ENCODE measurements at regions not wholly inside any gene's neighbourhood (a gene's known extent, or its start where the extent isn't known, plus 50 kb on each side); places are given as distances from the start of the nearest gene placed in this dataset.
"Not testable (repeated sequence)": the region's sequence is repeated elsewhere in the genome, so short reads cannot be mapped to it uniquely, and the experiment has no call there.

DNA sequence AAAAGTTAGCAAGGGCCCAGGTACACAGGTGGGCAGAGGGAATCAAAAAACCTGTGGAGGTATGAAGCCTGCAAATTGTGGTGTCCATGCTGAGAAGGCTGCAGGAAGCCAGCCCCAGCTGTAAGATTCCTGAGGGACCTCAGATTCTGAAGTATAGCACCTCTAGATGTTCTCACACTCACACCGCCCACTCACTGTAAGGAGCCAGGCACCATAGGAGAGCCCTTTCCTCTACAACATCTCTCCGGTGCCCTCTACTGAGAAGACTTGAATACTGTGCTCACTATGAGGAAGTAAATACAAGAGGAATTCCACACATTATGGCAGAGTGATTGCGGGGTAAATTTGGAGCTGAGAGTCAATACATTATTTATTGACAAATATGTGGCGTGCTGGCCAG is 68.9 kb upstream of the RUBCNL start:
- intact Hi-C loops (cut with micrococcal nuclease); CTCF ChIA-PET: not testable (repeated sequence)
- TF ChIP-seq EGR1 (IDR thresholded peaks at IDR 0.05; ENCODE audit: low read depth), result peak; percentile 74
- TF ChIP-seq, protein P1, sequence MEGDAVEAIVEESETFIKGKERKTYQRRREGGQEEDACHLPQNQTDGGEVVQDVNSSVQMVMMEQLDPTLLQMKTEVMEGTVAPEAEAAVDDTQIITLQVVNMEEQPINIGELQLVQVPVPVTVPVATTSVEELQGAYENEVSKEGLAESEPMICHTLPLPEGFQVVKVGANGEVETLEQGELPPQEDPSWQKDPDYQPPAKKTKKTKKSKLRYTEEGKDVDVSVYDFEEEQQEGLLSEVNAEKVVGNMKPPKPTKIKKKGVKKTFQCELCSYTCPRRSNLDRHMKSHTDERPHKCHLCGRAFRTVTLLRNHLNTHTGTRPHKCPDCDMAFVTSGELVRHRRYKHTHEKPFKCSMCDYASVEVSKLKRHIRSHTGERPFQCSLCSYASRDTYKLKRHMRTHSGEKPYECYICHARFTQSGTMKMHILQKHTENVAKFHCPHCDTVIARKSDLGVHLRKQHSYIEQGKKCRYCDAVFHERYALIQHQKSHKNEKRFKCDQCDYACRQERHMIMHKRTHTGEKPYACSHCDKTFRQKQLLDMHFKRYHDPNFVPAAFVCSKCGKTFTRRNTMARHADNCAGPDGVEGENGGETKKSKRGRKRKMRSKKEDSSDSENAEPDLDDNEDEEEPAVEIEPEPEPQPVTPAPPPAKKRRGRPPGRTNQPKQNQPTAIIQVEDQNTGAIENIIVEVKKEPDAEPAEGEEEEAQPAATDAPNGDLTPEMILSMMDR (IDR thresholded peaks at IDR 0.05 in 2 of 3, conservative IDR thresholded peaks at IDR 0.05 in 1 of 3; ENCODE audit: borderline replicate concordance in 1 of 3, insufficient read depth in 1 of 3, low read depth in 2 of 3, low read length in 2 of 3), result peak; percentile 22 to 38 (median 33); a peak in 3 of 6 replicates
- peak; percentile 52 for TF ChIP-seq RAD21 (IDR thresholded peaks at IDR 0.05; ENCODE audit: low read depth)
- TF ChIP-seq CBX3 (IDR thresholded peaks at IDR 0.05; ENCODE audit: low read depth), result 0 out of 2 replicates have a peak, but pooled peaks have one; percentile 15

DNA sequence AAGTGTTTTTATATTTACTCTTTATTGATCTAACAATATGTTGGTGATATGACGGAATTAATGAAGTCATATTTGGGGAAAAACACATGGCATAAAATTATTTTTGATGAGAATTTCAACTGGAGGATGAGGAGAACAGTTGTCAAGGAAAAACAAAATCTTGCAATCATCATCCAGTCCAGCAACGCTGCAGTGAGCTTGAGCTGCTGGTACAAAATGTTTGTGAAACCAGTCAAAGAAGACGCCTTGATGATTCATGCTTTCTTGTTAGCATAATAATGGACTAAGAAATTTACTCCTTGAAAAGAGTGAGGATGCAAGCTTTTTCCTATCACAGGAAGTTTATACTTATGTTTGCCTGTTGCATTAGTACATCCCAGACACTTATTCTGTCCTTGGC is 64.1 kb upstream of the RUBCNL start:
- H3K36me3 ChIP-seq (ENCODE audit: control insufficient read depth in 1 of 2, insufficient read depth in 2 of 2, low read length in 2 of 2); H3K4me1 ChIP-seq (ENCODE audit: control insufficient read depth in 1 of 2, insufficient read depth in 2 of 2, low read length in 2 of 2); H4K20me1 ChIP-seq (ENCODE audit: insufficient read depth); H3K9me3 ChIP-seq (ENCODE audit: control insufficient read depth in 1 of 2, insufficient read depth in 1 of 2, low read depth in 1 of 2, low read length in 2 of 2); POLR2A ChIA-PET; DNase-seq (ENCODE audit: low read depth, low spot score); H3K4me2 ChIP-seq (ENCODE audit: low read length); H2AFZ ChIP-seq (ENCODE audit: low read depth, low read length, poor library complexity, severe bottlenecking); ATAC-seq; H3K27me3 ChIP-seq (ENCODE audit: insufficient read depth, low read length); RAD21 ChIA-PET (ENCODE audit: low non-redundant PET in 1 of 2, low total read pairs in 2 of 2, uncharacterized antibody in 2 of 2, unreplicated experiment in 2 of 2); H3K4me3 ChIP-seq (replicated peaks in 1 of 2; ENCODE audit: low read depth in 1 of 2, low read length in 2 of 2); H3K9me2 ChIP-seq (ENCODE audit: insufficient read depth); CTCF ChIA-PET; intact Hi-C loops (cut with micrococcal nuclease); BruUV-seq (replicated peaks); H3K79me2 ChIP-seq (ENCODE audit: insufficient read depth, low read length); H3K27ac ChIP-seq (ENCODE audit: low read depth, low read length); H3K9ac ChIP-seq (ENCODE audit: low read length): not testable (repeated sequence)

More for the DNA sequence above, 68.9 kb upstream of the RUBCNL start:
- RAD21 ChIA-PET (ENCODE audit: low non-redundant PET in 1 of 2, low total read pairs in 2 of 2, uncharacterized antibody in 2 of 2, unreplicated experiment in 2 of 2); H3K36me3 ChIP-seq (ENCODE audit: control insufficient read depth in 1 of 2, insufficient read depth in 2 of 2, low read length in 2 of 2); H3K9me3 ChIP-seq (ENCODE audit: control insufficient read depth in 1 of 2, insufficient read depth in 1 of 2, low read depth in 1 of 2, low read length in 2 of 2); POLR2A ChIA-PET; H3K79me2 ChIP-seq (ENCODE audit: insufficient read depth, low read length); H3K9me2 ChIP-seq (ENCODE audit: insufficient read depth); H3K27ac ChIP-seq (ENCODE audit: low read depth, low read length); H4K20me1 ChIP-seq (ENCODE audit: insufficient read depth); BruUV-seq (replicated peaks); H3K27me3 ChIP-seq (ENCODE audit: insufficient read depth, low read length); H3K4me1 ChIP-seq (ENCODE audit: control insufficient read depth in 1 of 2, insufficient read depth in 2 of 2, low read length in 2 of 2); H3K9ac ChIP-seq (ENCODE audit: low read length); H3K4me3 ChIP-seq (replicated peaks in 1 of 2; ENCODE audit: low read depth in 1 of 2, low read length in 2 of 2): not testable (repeated sequence)
- DNase-seq (ENCODE audit: low read depth, low spot score) (peak; percentile 29), ATAC-seq (peak; percentile 100)
- peak overlapping the region; percentile 46 for H2AFZ ChIP-seq (ENCODE audit: low read depth, low read length, poor library complexity, severe bottlenecking)
- peak overlapping the region; percentile 27; the same call in 1 of the 2 replicates for H3K4me2 ChIP-seq (ENCODE audit: low read length)

DNA sequence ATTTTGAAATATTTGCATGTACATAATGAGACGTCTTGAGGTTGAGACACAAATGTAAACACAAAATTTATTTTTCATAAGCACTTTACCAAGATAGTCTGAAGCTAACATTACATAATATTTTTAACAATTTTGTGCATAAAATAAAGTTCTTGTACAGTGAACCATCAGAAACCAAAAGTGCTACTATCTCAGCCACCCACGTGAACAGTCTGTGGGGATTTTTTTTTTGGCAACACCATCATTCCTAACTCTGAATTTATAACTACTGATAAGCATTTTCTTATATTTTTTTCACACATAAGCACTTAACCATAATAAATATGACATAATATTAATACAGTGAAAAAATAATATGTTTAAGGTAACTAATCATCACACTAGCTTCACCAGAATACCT is 62.9 kb upstream of the RUBCNL start:
- BruUV-seq (replicated peaks); intact Hi-C loops (cut with micrococcal nuclease); H3K9me2 ChIP-seq (ENCODE audit: insufficient read depth); H3K9ac ChIP-seq (ENCODE audit: low read length); H3K27ac ChIP-seq (ENCODE audit: low read depth, low read length); CTCF ChIA-PET; POLR2A ChIA-PET; H3K79me2 ChIP-seq (ENCODE audit: insufficient read depth, low read length); H3K9me3 ChIP-seq (ENCODE audit: control insufficient read depth in 1 of 2, insufficient read depth in 1 of 2, low read depth in 1 of 2, low read length in 2 of 2); ATAC-seq; H3K4me1 ChIP-seq (ENCODE audit: control insufficient read depth in 1 of 2, insufficient read depth in 2 of 2, low read length in 2 of 2); RAD21 ChIA-PET (ENCODE audit: low non-redundant PET in 1 of 2, low total read pairs in 2 of 2, uncharacterized antibody in 2 of 2, unreplicated experiment in 2 of 2); H3K4me2 ChIP-seq (ENCODE audit: low read length); H2AFZ ChIP-seq (ENCODE audit: low read depth, low read length, poor library complexity, severe bottlenecking); H3K4me3 ChIP-seq (replicated peaks in 1 of 2; ENCODE audit: low read depth in 1 of 2, low read length in 2 of 2); H4K20me1 ChIP-seq (ENCODE audit: insufficient read depth); H3K27me3 ChIP-seq (ENCODE audit: insufficient read depth, low read length); H3K36me3 ChIP-seq (ENCODE audit: control insufficient read depth in 1 of 2, insufficient read depth in 2 of 2, low read length in 2 of 2); DNase-seq (ENCODE audit: low read depth, low spot score): not testable (repeated sequence)

DNA sequence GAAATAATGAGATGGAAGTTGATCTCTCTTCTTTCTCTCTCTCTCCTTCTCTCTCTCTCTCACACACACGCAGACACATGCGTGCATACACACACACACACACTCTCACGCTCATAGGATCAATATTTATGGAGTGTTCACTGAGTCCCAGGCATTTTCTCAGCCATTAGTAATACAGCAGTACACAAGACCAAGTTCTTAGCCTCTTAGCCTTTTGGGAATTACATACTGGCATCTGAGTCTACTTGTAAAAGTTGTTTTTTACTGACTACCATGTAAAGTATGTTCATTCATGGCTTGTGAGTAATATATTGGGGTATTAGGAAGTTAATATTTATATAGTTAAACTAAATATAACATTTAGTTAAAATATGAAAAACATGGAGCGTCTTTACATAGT is 61.1 kb upstream of the RUBCNL start:
- H3K4me1 ChIP-seq (ENCODE audit: control insufficient read depth in 1 of 2, insufficient read depth in 2 of 2, low read length in 2 of 2); H3K9ac ChIP-seq (ENCODE audit: low read length); H3K9me3 ChIP-seq (ENCODE audit: control insufficient read depth in 1 of 2, insufficient read depth in 1 of 2, low read depth in 1 of 2, low read length in 2 of 2); intact Hi-C loops (cut with micrococcal nuclease); H3K27ac ChIP-seq (ENCODE audit: low read depth, low read length); H3K4me3 ChIP-seq (replicated peaks in 1 of 2; ENCODE audit: low read depth in 1 of 2, low read length in 2 of 2); H3K4me2 ChIP-seq (ENCODE audit: low read length); POLR2A ChIA-PET; H3K79me2 ChIP-seq (ENCODE audit: insufficient read depth, low read length); ATAC-seq; H3K36me3 ChIP-seq (ENCODE audit: control insufficient read depth in 1 of 2, insufficient read depth in 2 of 2, low read length in 2 of 2); H2AFZ ChIP-seq (ENCODE audit: low read depth, low read length, poor library complexity, severe bottlenecking); RAD21 ChIA-PET (ENCODE audit: low non-redundant PET in 1 of 2, low total read pairs in 2 of 2, uncharacterized antibody in 2 of 2, unreplicated experiment in 2 of 2); H3K9me2 ChIP-seq (ENCODE audit: insufficient read depth); DNase-seq (ENCODE audit: low read depth, low spot score); H4K20me1 ChIP-seq (ENCODE audit: insufficient read depth); CTCF ChIA-PET; BruUV-seq (replicated peaks); H3K27me3 ChIP-seq (ENCODE audit: insufficient read depth, low read length): not testable (repeated sequence)

Data from HCT116 (cell line).